Heart right ventricle (tissue), 16 donors: ENCODE measurements at regions not wholly inside any gene's neighbourhood (a gene's known extent, or its start where the extent isn't known, plus 50 kb on each side); places are given as distances from the start of the nearest gene placed in this dataset.

Experiments
- ATAC-seq, 8 donors: fragments of 200-7000 bp; cut with Tn5 transposase; one replicate each; pipeline ENCODE4 v1.9.1; 2020; ENCODE audit warnings: mild to moderate bottlenecking in 8 of 8, moderate library complexity in 8 of 8, moderate number of reproducible peaks in 1 of 8
- DNase-seq, 2 donors: peaks; one replicate each; pipeline ENCODE4 v3.0.0-alpha.2; 2020
- H3K27ac ChIP-seq, 10 donors: fragments of 200-600 bp; sonication (generic) in 2 of 10; one replicate each; pipeline versions ENCODE4 v1.5.0 to v1.8.0; 2020 to 2022; ENCODE audit warnings: mild to moderate bottlenecking in 3 of 10
- H3K27me3 ChIP-seq, 7 donors: fragments of 200-600 bp; one replicate each; pipeline ENCODE4 v1.8.0; 2021 to 2022; ENCODE audit warnings: mild to moderate bottlenecking in 2 of 7
- H3K36me3 ChIP-seq, 9 donors: fragments of 200-600 bp; sonication (generic) in 1 of 9; one replicate each; pipeline versions ENCODE4 v1.5.0 to v1.8.0; 2020 to 2022; ENCODE audit warnings: mild to moderate bottlenecking in 2 of 9
- H3K4me1 ChIP-seq, 9 donors: fragments of 200-600 bp; sonication (generic) in 1 of 9; one replicate each; pipeline versions ENCODE4 v1.5.0 to v1.8.0; 2020 to 2022; ENCODE audit warnings: mild to moderate bottlenecking in 4 of 9
- H3K4me3 ChIP-seq, 10 donors: fragments of 200-600 bp; sonication (generic) in 2 of 10; one replicate each; pipeline versions ENCODE4 v1.5.0 to v1.8.0; 2020 to 2022; ENCODE audit warnings: mild to moderate bottlenecking in 7 of 10, moderate library complexity in 2 of 10
- H3K9me3 ChIP-seq, 11 donors: fragments of 200-600 bp in 10 of 11; sonication (generic) in 2 of 11; one replicate each; pipeline versions ENCODE4 v1.5.0 to v1.8.0; 2013 to 2022; ENCODE audit warnings: mild to moderate bottlenecking in 2 of 11, control low read depth in 1 of 11, moderate library complexity in 1 of 11
- WGBS, 2 donors: extraction: QIAGEN DNeasy Blood & Tissue Kit; methylation state at CpG; one replicate each; pipeline ENCODE4 v1.1.7; 2013; ENCODE audit warnings: inconsistent platforms in 1 of 2; 5-methylcytosine and 5-hydroxymethylcytosine counted together
- intact Hi-C, 10 donors: fragments of 100-400 bp; cut with DNase I; formaldehyde crosslinking; loops; one replicate each; pipeline versions ENCODE4 v1.11.1 to v1.14.2; 2022
- TF ChIP-seq, protein P1 (sequence below), 9 donors: fragments of 200-600 bp; sonication (generic) in 2 of 9; IDR thresholded peaks; one replicate each; pipeline versions ENCODE4 v1.5.0 to v1.8.0; 2021 to 2022; ENCODE audit warnings: antibody characterized with exemption in 9 of 9, mild to moderate bottlenecking in 5 of 9, moderate library complexity in 1 of 9
- donor health status: Arrhythmogenic right ventricular cardiomyopathy.
- donor health status: ischemic (EF 13 %, LVEDD 7.1; RV severe dilation, severe dysfunction).
- donor health status: healthy with polysubstance abuse.
- donor health status: DM: no; HTN: yes; CAD: no.
- donor health status: DM: no; HTN: no; CAD: no.
- donor health status: ischemic (EF 25% LVEDD 6.9; RV normal size, moderate dysfunction).
- donor health status: ischemic (EF 25% LVEDD 5.7; RV mildly dilated, moderate dysfunction).
- donor health status: healthy.
- donor health status: DM: yes; HTN: yes; CAD: no.
- donor health status: Ischemic cardiomyopathy.
- donor health status: ischemic (EF 35%, LVEDD 5.7; RV mildly dilated, moderate dysfunction).
- donor health status: nonischemic (EF 11% LVEDD 7.7; RV severe dilation, severe dysfunction).
- donor health status: DM: yes; HTN: yes; CAD: no.
- donor health status: PGD.
- donor health status: ischemic (EF 29% LVEDD 5.4; RV normal size, mild dysfunction).
- donor health status: nonischemic (EF 23%, LVEDD 6.1; RV moderate dilation, normal function).

DNA sequence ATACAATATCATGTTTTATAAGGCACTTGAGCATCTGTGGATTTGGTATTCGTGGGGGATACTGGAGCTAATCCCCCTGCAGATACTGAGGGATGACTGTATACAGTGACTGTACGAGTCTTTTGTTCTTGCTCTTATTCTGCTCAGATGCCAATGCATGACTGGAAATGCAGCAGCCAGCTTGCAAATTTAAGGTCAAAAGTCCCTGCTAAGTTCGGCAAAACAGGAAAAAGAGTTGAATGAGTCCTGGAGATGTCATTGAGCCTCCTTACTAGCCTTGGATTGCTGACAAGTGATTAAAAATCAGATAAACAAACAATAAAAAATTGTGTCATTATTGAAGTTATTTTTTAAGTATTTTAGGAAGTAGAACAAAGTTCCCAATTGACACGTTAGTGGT is 599.3 kb upstream of the IMPG1 start:
- no peak overlapping the region for H3K27ac ChIP-seq
- no peaks in the 10 kb centered on the region for H3K27me3 ChIP-seq
- ATAC-seq (no peak), DNase-seq (no peak)
- no peaks in the 10 kb centered on the region for H3K4me1 ChIP-seq
- 48 to 63% methylated on average over 4 of the region's 4 CpGs for WGBS, 2 donors
- intact Hi-C loops = no loop called here
- TF ChIP-seq, protein P1, sequence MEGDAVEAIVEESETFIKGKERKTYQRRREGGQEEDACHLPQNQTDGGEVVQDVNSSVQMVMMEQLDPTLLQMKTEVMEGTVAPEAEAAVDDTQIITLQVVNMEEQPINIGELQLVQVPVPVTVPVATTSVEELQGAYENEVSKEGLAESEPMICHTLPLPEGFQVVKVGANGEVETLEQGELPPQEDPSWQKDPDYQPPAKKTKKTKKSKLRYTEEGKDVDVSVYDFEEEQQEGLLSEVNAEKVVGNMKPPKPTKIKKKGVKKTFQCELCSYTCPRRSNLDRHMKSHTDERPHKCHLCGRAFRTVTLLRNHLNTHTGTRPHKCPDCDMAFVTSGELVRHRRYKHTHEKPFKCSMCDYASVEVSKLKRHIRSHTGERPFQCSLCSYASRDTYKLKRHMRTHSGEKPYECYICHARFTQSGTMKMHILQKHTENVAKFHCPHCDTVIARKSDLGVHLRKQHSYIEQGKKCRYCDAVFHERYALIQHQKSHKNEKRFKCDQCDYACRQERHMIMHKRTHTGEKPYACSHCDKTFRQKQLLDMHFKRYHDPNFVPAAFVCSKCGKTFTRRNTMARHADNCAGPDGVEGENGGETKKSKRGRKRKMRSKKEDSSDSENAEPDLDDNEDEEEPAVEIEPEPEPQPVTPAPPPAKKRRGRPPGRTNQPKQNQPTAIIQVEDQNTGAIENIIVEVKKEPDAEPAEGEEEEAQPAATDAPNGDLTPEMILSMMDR (IDR thresholded peaks at IDR 0.05) = no peak
- no peaks in the 10 kb centered on the region for H3K9me3 ChIP-seq
- no peak overlapping the region for H3K4me3 ChIP-seq
- H3K36me3 ChIP-seq = no peaks in the 10 kb centered on the region

DNA sequence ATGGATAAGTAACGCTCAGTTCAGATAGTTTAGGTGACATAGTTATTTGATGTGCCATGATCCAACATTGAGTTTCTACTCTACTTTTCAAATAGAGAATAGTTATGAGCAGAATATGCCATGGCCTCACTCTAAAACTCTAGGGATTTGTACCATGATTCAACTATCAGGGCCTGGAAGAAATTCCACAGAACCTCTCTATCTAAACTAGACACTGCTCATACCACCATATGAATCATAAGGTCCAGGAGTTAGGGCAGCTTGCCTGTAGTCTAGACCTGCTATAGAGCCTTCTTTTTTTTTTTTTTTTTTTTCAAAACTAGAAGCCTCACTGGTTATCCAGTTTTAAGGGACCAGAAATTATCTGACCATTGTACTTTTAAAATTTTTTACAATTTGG is 571.8 kb upstream of the IMPG1 start:
- TF ChIP-seq, protein P1 (IDR thresholded peaks at IDR 0.05) = no peak
- Histone ChIP-seq H3K9me3 (no peaks in the 10 kb centered on the region), H3K36me3 (no peaks in the 10 kb centered on the region), H3K4me1 (no peaks in the 10 kb centered on the region), H3K27ac (no peak overlapping the region), H3K27me3 (no peaks in the 10 kb centered on the region), H3K4me3 (no peak overlapping the region)
- ATAC-seq (no peak), DNase-seq (no peak)
- 75 to 87% methylated on average over 1 of the region's 1 CpG for WGBS, 2 donors
- intact Hi-C loops = no loop called here

DNA sequence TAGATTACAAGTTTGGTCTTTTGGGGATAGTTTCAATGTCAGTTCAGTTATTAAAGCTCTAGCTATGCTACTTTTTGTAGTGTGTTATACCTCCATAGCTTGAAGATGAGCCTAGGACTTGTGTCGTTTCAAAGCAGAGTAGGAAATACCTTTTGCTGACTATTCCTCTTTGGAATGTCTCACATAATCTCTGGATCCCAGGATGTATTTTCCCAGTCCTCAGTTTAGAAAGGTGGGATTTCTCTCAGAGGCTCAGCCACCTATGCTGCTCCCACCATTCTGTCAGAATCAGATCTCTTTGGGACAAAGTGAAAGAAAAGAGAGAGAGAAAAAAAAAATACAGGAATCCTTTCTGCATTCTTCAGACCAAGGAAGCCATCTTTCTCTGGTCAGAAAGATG is 567.5 kb upstream of the IMPG1 start:
- TF ChIP-seq, protein P1 (IDR thresholded peaks at IDR 0.05) = no peak
- no peak overlapping the region for H3K4me3 ChIP-seq
- H3K27ac ChIP-seq = no peak overlapping the region
- no peaks in the 10 kb centered on the region for H3K36me3 ChIP-seq
- intact Hi-C loops = no loop called here
- ATAC-seq (no peak), DNase-seq (no peak)
- no peaks in the 10 kb centered on the region for H3K4me1 ChIP-seq
- no peaks in the 10 kb centered on the region for H3K9me3 ChIP-seq
- no peaks in the 10 kb centered on the region for H3K27me3 ChIP-seq
- 49 to 63% methylated on average over 1 of the region's 1 CpG for WGBS, 2 donors

DNA sequence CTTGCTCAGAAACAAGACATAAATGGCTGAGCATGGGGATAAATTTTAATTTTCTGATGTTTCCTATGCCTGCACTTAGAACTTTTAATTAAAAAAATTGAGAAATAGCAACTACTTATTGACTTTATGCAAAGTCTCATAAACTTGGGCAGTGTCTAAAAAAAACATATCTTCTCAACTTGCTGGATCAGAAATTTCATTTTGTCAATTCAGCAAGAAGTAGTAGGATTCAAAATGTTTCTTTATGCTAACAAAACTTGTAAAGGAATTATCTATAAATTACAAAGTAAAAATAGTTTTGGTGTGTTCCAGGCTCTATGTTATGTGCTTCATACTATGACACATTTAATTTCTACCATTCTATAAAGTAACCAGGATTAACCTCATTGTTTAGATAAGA is 562.2 kb upstream of the IMPG1 start:
- Histone ChIP-seq H3K4me1 (no peaks in the 10 kb centered on the region), H3K36me3 (no peaks in the 10 kb centered on the region), H3K27ac (no peak overlapping the region), H3K9me3 (no peaks in the 10 kb centered on the region), H3K4me3 (no peak overlapping the region), H3K27me3 (no peaks in the 10 kb centered on the region)
- intact Hi-C loops = no loop called here
- ATAC-seq = no peak
- TF ChIP-seq, protein P1 (IDR thresholded peaks at IDR 0.05) = no peak
- no peak for DNase-seq

DNA sequence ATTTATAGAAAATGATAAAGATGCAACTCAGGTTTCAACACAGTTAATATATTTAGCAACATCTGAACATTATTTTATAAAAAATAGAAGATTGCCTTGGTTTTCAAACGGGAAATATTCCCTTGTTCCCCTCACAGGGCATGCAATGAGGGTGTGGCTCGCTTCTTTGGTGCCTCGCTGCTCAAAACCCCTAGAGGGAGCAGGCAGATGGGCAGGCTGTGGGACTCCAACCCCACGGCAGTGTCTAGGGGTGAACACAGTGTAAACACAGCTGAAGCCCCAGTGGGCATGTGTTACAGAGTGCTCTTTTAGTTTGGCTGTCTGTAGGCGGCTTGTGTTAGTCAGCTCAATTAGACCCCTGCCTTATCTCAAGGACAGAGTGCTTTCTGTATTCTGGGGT is 560.8 kb upstream of the IMPG1 start:
- no peaks in the 10 kb centered on the region for H3K36me3 ChIP-seq
- 62 to 66% methylated on average over 5 of the region's 5 CpGs for WGBS, 2 donors
- DNase-seq (no peak), ATAC-seq (no peak)
- intact Hi-C loops = no loop called here
- peaks cover 0 to 11% (median 0%) of the 10 kb centered on the region in 11 donors for H3K9me3 ChIP-seq
- H3K4me1 ChIP-seq = no peaks in the 10 kb centered on the region
- no peak overlapping the region for H3K4me3 ChIP-seq
- no peaks in the 10 kb centered on the region for H3K27me3 ChIP-seq
- H3K27ac ChIP-seq = no peak overlapping the region
- TF ChIP-seq, protein P1 (IDR thresholded peaks at IDR 0.05) = no peak
